ENCODE measurements at regions not wholly inside any gene's neighbourhood (a gene's known extent, or its start where the extent isn't known, plus 50 kb on each side); places are given as distances from the start of the nearest gene placed in this dataset.

GRCh38 chr10:121133901-121134300 is 282.7 kb downstream of the WDR11 start (continued):
- TF ChIP-seq TCF7 (IDR thresholded peaks at IDR 0.05; ENCODE audit: borderline replicate concordance) (no peak), CHD1 (IDR thresholded peaks at IDR 0.05; ENCODE audit: low read depth, low read length) (no peak)

- Histone ChIP-seq H2AFZ (ENCODE audit: control insufficient read depth, low read depth, low read length) (no peak overlapping the region), H3K27ac (ENCODE audit: control insufficient read depth, insufficient read depth) (no peak overlapping the region), H3K4me3 (no peak overlapping the region), H4K20me1 (ENCODE audit: control insufficient read depth, insufficient read depth) (no peaks in the 10 kb centered on the region), H3K9ac (ENCODE audit: control insufficient read depth, insufficient read depth, low read length) (no peak overlapping the region), H3K36me3 (ENCODE audit: control insufficient read depth in 2 of 2, insufficient read depth in 2 of 2, low read length in 1 of 2) (no peaks in the 10 kb centered on the region), H3K79me2 (ENCODE audit: control insufficient read depth, insufficient read depth, low read length) (no peaks in the 10 kb centered on the region), H3K4me2 (ENCODE audit: control insufficient read depth, insufficient read depth) (no peak overlapping the region), H3K27me3 (replicated peaks in 1 of 2; ENCODE audit: control insufficient read depth in 2 of 2, insufficient read depth in 2 of 2, low read length in 1 of 2) (no peaks in the 10 kb centered on the region; a peak in 1 of 4 replicates), H3K9me3 (replicated peaks; ENCODE audit: control insufficient read depth, insufficient read depth, low read length) (no peaks in the 10 kb centered on the region), H3K4me1 (ENCODE audit: control insufficient read depth, insufficient read depth, low read length) (no peaks in the 10 kb centered on the region)
- no TSS peak for BruUV-seq (replicated peaks)
- ChIA-PET SMC1A (ENCODE audit: uncharacterized antibody, unreplicated experiment) (no interaction called here), POLR2A (no interaction called here), CTCF (no interaction called here), RAD21 (ENCODE audit: unreplicated experiment) (no interaction called here)
- no peak for FAIRE-seq
- no peak for TF ChIP-seq BHLHE40 (IDR thresholded peaks at IDR 0.05; ENCODE audit: borderline replicate concordance in 1 of 2, low read depth in 2 of 2, low read length in 1 of 2)
- TF ChIP-seq, protein P1, sequence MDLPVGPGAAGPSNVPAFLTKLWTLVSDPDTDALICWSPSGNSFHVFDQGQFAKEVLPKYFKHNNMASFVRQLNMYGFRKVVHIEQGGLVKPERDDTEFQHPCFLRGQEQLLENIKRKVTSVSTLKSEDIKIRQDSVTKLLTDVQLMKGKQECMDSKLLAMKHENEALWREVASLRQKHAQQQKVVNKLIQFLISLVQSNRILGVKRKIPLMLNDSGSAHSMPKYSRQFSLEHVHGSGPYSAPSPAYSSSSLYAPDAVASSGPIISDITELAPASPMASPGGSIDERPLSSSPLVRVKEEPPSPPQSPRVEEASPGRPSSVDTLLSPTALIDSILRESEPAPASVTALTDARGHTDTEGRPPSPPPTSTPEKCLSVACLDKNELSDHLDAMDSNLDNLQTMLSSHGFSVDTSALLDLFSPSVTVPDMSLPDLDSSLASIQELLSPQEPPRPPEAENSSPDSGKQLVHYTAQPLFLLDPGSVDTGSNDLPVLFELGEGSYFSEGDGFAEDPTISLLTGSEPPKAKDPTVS (IDR thresholded peaks at IDR 0.05; ENCODE audit: low read depth, low read length) = no peak
- TF ChIP-seq ASH2L (IDR thresholded peaks at IDR 0.05; ENCODE audit: borderline replicate concordance, low read depth) = no peak
- TF ChIP-seq, protein P2, sequence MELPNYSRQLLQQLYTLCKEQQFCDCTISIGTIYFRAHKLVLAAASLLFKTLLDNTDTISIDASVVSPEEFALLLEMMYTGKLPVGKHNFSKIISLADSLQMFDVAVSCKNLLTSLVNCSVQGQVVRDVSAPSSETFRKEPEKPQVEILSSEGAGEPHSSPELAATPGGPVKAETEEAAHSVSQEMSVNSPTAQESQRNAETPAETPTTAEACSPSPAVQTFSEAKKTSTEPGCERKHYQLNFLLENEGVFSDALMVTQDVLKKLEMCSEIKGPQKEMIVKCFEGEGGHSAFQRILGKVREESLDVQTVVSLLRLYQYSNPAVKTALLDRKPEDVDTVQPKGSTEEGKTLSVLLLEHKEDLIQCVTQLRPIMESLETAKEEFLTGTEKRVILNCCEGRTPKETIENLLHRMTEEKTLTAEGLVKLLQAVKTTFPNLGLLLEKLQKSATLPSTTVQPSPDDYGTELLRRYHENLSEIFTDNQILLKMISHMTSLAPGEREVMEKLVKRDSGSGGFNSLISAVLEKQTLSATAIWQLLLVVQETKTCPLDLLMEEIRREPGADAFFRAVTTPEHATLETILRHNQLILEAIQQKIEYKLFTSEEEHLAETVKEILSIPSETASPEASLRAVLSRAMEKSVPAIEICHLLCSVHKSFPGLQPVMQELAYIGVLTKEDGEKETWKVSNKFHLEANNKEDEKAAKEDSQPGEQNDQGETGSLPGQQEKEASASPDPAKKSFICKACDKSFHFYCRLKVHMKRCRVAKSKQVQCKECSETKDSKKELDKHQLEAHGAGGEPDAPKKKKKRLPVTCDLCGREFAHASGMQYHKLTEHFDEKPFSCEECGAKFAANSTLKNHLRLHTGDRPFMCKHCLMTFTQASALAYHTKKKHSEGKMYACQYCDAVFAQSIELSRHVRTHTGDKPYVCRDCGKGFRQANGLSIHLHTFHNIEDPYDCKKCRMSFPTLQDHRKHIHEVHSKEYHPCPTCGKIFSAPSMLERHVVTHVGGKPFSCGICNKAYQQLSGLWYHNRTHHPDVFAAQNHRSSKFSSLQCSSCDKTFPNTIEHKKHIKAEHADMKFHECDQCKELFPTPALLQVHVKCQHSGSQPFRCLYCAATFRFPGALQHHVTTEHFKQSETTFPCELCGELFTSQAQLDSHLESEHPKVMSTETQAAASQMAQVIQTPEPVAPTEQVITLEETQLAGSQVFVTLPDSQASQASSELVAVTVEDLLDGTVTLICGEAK (IDR thresholded peaks at IDR 0.05; ENCODE audit: borderline replicate concordance) = no peak
- no peak for TF ChIP-seq KAT2A (conservative IDR thresholded peaks at IDR 0.05; ENCODE audit: control insufficient read depth, low read depth, low read length)
- TF ChIP-seq IKZF1 (conservative IDR thresholded peaks at IDR 0.05) = no peak
- 0% methylated on average over 1 of the region's 1 CpG for WGBS (ENCODE audit: insufficient coverage, insufficient replicate concordance, low lambda C conversion rate, missing lambda C conversion rate)
- intact Hi-C loops (cut with micrococcal nuclease; ENCODE audit: unreplicated experiment) = no loop called here
- no peak for DNase-seq (ENCODE audit: low read depth, low spot score)
- in situ Hi-C loops (cut with MboI) = no loop called here
- no peak for ATAC-seq
Measured at GRCh38 chr10:121134711-121135110, 283.5 kb downstream of the WDR11 start.

Data from GM12878 (cell line).